AG10803 (cell line): ENCODE measurements at regions not wholly inside any gene's neighbourhood (a gene's known extent, or its start where the extent isn't known, plus 50 kb on each side); places are given as distances from the start of the nearest gene placed in this dataset.
"Not testable (repeated sequence)": the region's sequence is repeated elsewhere in the genome, so short reads cannot be mapped to it uniquely, and the experiment has no call there.

Experiments
- DNase-seq: peaks from one replicate; pipeline ENCODE4 v3.0.0; 2010; ENCODE audit warnings: low read depth
- H3K4me3 ChIP-seq: 2 replicates; pipeline ENCODE4 v1.5.1; 2011; ENCODE audit warnings: mild to moderate bottlenecking, low read length, control low read depth
- CTCF ChIP-seq: conservative IDR thresholded peaks from 2 replicates; pipeline ENCODE4 v1.5.1; 2011; ENCODE audit warnings: mild to moderate bottlenecking, low read length, control low read depth, inconsistent platforms

DNA sequence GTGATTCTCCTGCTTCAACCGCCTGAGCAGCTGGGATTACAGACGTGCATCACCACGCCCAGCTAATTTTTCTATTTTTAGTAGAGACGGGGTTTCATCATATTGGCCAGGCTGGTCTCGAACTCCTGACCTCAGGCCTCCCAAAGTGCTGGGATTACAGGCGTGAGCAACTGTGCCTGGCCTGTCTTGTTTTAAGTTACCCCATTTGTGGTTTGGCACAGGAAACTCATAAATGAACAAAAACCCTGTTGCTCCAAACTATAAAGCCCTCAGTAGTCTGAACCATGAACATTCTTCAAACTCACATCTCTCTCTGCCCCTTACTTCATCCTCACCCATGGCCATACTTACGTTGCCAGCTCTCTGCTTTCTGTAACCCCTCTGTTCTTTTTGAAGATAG is 61.7 kb downstream of the RHOU start:
- H3K4me3 ChIP-seq, DNase-seq: not testable (repeated sequence)

- no peak overlapping the region for H3K4me3 ChIP-seq
- no peak for TF ChIP-seq CTCF
- no peak for DNase-seq
Measured at GRCh38 chr1:228798035-228798434, 62.8 kb downstream of the RHOU start.

DNA sequence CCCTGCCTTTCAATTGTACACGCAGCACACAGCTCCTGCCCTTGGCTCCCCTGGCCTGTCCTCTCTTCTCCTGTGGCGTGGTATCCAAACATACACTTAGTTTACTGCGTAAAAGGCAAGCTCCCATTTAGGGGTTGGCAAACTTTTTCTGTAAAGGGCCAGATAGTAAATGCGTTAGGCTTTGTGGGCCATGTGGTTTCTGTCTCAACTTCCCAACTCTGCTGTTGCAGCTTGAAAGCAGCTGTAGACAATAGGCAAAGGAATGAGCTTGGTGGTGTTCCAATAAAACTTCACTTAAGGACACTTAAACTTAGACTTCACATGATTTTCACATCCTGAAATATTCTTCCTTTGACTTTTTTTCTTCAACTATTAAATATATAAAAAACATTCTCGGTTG is 63.3 kb downstream of the RHOU start:
- DNase-seq: peak; percentile 61
- no peak overlapping the region for H3K4me3 ChIP-seq
- TF ChIP-seq CTCF: no peak

DNA sequence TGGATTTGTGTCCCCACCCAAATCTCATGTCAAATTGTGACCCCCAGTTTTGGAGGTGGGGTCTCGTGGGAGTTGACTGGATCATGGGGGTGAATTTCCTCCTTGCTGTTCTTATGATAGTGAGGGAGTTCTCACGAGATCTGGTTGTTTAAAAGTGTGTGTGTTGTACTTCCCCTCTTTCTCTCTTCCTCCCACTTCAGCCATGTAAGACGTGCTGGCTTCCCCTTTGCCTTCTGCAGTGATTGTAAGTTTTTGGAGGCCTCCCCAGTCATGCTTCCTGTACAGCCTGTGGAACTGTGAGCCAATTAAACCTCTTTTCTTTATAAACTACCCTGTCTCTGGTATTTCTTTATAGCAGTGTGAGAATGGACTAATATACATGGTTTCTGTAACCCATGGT is 64.6 kb downstream of the RHOU start:
- TF ChIP-seq CTCF: no peak
- no peak overlapping the region for H3K4me3 ChIP-seq
- no peak for DNase-seq

DNA sequence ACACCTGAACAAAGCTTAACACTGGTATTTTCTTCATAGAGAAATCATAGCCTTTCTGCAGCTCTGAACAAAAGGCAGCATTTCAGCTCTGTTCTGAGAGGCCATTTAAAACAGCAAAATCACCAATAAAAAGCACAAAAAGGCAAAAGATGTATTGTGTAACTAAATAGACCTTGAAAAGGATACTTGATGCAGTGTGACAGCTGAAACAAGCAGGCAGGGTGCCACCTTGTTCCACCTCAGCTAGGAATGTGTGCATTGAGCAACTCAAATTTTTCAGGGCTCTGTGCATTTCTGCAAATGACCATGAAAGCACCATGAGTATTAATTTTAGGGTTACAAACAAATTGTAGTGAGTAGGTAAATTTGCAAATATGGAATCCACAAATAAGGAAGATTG is 65.8 kb downstream of the RHOU start:
- TF ChIP-seq CTCF: no peak
- DNase-seq: peak; percentile 6
- H3K4me3 ChIP-seq: no peak overlapping the region

GRCh38 chr1:228802386-228803220 is 67.3 kb downstream of the RHOU start:
- peak; percentile 42 for DNase-seq
- TF ChIP-seq CTCF: no peak
- H3K4me3 ChIP-seq: no peak overlapping the region

DNA sequence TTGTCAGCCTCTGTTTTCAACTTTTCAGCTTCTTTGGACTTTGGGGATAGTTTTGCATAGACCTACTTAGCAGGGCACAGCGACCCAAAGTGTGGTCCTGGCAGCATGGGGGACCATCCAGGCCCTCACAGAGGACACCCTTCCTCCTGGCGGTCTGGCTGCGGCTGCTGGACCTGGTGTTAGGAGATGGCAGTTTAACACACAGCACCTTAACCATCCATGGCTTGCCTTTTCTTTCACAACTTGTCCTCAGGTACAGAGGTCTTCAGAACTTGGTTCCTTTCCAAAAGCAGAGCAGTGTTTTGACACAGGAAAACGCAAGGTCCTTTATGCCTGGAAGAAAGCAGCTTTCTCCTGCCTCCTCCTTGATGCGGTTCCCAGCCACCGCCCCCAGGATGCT is 68.1 kb downstream of the RHOU start:
- no peak for TF ChIP-seq CTCF
- DNase-seq: no peak
- no peak overlapping the region for H3K4me3 ChIP-seq
